ENCODE measurements at regions not wholly inside any gene's neighbourhood (a gene's known extent, or its start where the extent isn't known, plus 50 kb on each side); places are given as distances from the start of the nearest gene placed in this dataset.

DNA sequence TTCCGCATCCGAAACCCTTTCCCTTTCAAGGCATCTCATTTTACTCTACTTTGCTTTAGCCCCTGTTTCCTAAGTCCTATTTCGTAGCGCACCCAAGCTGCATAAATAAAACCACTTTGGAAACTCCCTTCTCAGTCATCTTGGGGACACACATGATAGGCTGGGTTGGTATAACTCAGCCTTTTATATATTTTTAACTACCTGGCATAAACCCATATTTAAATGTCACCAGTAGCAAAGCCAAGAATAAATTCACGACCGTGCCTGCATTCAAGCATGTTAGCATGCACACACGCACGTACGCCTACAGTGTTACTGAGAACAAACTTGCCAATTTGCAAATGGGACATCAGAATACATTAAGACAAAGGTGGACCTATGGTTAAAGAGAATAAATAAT is 564.7 kb upstream of the PIK3C3 start:
- H3K4me3 ChIP-seq (ENCODE audit: low read depth, low read length): no peak overlapping the region
- TF ChIP-seq, protein P1, sequence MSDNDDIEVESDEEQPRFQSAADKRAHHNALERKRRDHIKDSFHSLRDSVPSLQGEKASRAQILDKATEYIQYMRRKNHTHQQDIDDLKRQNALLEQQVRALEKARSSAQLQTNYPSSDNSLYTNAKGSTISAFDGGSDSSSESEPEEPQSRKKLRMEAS (IDR thresholded peaks at IDR 0.05; ENCODE audit: low read depth, low read length): no peak
- TF ChIP-seq MYC (IDR thresholded peaks at IDR 0.05; ENCODE audit: low read depth, low read length) (no peak), POLR2A (IDR thresholded peaks at IDR 0.05; ENCODE audit: extremely low read depth, insufficient read length) (no peak)
- TF ChIP-seq, protein P2, sequence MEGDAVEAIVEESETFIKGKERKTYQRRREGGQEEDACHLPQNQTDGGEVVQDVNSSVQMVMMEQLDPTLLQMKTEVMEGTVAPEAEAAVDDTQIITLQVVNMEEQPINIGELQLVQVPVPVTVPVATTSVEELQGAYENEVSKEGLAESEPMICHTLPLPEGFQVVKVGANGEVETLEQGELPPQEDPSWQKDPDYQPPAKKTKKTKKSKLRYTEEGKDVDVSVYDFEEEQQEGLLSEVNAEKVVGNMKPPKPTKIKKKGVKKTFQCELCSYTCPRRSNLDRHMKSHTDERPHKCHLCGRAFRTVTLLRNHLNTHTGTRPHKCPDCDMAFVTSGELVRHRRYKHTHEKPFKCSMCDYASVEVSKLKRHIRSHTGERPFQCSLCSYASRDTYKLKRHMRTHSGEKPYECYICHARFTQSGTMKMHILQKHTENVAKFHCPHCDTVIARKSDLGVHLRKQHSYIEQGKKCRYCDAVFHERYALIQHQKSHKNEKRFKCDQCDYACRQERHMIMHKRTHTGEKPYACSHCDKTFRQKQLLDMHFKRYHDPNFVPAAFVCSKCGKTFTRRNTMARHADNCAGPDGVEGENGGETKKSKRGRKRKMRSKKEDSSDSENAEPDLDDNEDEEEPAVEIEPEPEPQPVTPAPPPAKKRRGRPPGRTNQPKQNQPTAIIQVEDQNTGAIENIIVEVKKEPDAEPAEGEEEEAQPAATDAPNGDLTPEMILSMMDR (IDR thresholded peaks at IDR 0.05; ENCODE audit: low read depth, low read length): no peak
- DNase-seq (ENCODE audit: low read depth): no peak

DNA sequence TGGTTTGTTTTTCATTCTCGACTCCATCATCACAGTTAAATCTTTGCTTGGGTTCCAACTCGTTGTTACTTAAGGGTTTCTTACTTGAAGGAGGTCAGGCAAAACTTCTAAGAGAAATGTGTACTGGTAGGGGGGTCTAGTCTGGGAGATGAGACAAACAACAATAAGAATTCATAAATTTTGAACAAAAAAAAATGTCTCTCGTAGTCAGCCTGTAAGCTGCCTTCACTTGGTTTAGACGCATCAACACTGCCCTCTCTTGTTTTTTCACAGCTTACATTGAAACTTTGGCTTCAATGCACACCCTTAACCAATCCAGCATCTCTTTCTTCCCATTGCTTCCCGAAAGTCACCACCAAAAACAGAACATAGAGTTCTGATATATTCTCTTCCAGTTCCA is 576.4 kb upstream of the PIK3C3 start:
- no peak overlapping the region for H3K4me3 ChIP-seq (ENCODE audit: low read depth, low read length)
- no peak for DNase-seq (ENCODE audit: low read depth)
- TF ChIP-seq, protein P2 (IDR thresholded peaks at IDR 0.05; ENCODE audit: low read depth, low read length): no peak
- TF ChIP-seq POLR2A (IDR thresholded peaks at IDR 0.05; ENCODE audit: extremely low read depth, insufficient read length) (no peak), MYC (IDR thresholded peaks at IDR 0.05; ENCODE audit: low read depth, low read length) (no peak)
- TF ChIP-seq, protein P1 (IDR thresholded peaks at IDR 0.05; ENCODE audit: low read depth, low read length): no peak

DNA sequence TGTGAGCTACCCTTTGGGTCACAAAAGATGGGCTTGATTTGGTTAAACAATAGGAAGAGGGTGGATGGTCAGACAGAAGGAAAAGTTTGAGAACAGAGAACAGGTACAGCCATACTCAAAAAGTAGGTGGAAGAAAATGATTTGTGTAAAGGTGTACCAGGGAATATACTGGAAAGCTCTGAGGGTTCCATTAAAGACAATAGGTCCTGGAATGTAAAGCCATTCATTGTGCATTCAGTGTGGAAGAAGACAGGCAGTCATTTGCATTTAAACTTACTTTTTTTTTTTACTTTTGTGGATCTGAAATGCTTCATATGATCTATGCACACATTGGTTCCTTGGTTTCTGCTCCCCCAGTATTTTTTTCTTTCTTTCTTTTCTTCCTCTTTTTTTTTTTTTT is 581.4 kb upstream of the PIK3C3 start:
- TF ChIP-seq, protein P2 (IDR thresholded peaks at IDR 0.05; ENCODE audit: low read depth, low read length): no peak
- TF ChIP-seq MYC (IDR thresholded peaks at IDR 0.05; ENCODE audit: low read depth, low read length) (no peak), POLR2A (IDR thresholded peaks at IDR 0.05; ENCODE audit: extremely low read depth, insufficient read length) (no peak)
- TF ChIP-seq, protein P1 (IDR thresholded peaks at IDR 0.05; ENCODE audit: low read depth, low read length): no peak
- no peak for DNase-seq (ENCODE audit: low read depth)

DNA sequence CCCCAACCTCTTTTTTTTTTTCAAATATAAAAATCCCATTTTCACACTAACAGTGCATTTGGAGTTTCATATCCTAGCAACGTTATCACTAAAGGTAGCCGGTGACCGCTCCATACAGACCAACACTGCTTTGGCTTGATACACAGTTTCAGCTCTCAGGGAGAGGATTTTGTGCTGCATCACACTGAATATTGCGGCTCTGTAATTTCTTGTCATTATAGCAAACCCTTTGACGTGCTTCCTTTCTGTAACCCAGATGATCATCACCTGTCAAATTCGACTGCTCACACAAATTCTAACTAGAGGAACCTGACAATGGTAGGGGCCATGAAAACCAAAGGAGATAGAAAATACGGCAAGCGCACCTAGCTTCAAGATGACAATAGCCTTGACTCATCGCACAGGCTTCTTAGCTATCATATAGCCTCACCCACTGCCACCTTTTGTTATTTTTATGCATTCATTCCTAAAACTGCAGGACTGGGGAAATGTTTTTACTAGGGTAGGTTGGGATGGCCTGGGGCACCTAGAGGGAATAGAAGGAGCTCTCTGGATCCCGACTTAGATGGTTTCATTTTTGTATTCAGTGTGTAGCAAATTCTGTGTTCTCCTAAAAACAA is 582.9 kb upstream of the PIK3C3 start:
- no peak for DNase-seq (ENCODE audit: low read depth)
- no peak for TF ChIP-seq POLR2A (IDR thresholded peaks at IDR 0.05; ENCODE audit: extremely low read depth, insufficient read length)
- TF ChIP-seq, protein P2 (IDR thresholded peaks at IDR 0.05; ENCODE audit: low read depth, low read length): no peak
- TF ChIP-seq, protein P1 (IDR thresholded peaks at IDR 0.05; ENCODE audit: low read depth, low read length): no peak
- TF ChIP-seq MYC (IDR thresholded peaks at IDR 0.05; ENCODE audit: low read depth, low read length): no peak

More for the DNA sequence above, 581.4 kb upstream of the PIK3C3 start:
- H3K4me3 ChIP-seq (ENCODE audit: low read depth, low read length): no peak overlapping the region

DNA sequence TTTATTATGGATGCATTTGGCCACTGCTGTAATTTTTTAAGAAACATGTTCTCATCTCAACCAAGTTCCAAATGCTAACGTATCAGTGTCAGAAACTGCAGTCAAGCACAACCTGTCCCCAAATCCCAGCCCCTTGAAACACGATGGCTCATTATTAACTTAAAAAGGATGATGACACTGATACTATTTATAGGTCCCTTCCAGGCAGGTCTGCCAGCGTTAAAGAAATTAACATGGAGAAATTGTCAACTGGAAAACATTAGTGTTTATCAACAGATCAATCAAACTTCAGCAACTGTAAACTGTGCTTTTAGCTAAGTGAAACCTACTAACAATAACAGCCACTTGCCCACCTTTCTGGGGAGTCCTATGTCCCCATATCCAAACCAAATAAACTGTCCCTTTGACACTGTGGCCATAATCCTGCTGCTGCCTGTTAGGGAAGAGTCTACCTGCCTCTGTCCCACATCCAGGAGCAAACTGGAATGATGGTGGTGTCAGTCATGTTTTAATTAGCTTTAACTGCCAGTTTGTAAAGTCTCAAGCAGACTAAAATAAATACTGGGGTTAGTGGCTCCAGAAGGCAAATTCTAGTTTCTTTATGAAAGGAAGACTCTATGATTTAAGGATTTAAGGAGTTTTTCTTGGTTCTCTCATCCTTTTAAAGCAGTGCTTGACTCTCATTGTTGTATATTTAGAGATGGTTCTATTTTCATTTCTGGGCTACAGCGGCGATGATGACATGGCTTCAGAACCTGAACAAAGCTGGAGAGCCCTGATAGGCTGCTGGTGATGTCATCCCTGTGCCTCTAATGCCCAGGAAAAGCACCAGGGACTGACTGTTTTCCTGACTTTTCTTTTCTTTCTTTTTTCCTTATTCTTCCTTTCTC is 583.6 kb upstream of the PIK3C3 start:
- no peak overlapping the region for H3K4me3 ChIP-seq (ENCODE audit: low read depth, low read length)
- no peak for TF ChIP-seq POLR2A (IDR thresholded peaks at IDR 0.05; ENCODE audit: extremely low read depth, insufficient read length)
- TF ChIP-seq, protein P2 (IDR thresholded peaks at IDR 0.05; ENCODE audit: low read depth, low read length): no peak
- TF ChIP-seq MYC (IDR thresholded peaks at IDR 0.05; ENCODE audit: low read depth, low read length): no peak
- TF ChIP-seq, protein P1 (IDR thresholded peaks at IDR 0.05; ENCODE audit: low read depth, low read length): no peak
- no peak for DNase-seq (ENCODE audit: low read depth)

More for the DNA sequence above, 582.9 kb upstream of the PIK3C3 start:
- no peak overlapping the region for H3K4me3 ChIP-seq (ENCODE audit: low read depth, low read length)
